AG10803 (cell line): ENCODE measurements at regions not wholly inside any gene's neighbourhood (a gene's known extent, or its start where the extent isn't known, plus 50 kb on each side); places are given as distances from the start of the nearest gene placed in this dataset.
"Not testable (repeated sequence)": the region's sequence is repeated elsewhere in the genome, so short reads cannot be mapped to it uniquely, and the experiment has no call there.

Source experiments
- DNase-seq: peaks from one replicate; pipeline ENCODE4 v3.0.0; 2010; ENCODE audit warnings: low read depth
- H3K4me3 ChIP-seq: 2 replicates; pipeline ENCODE4 v1.5.1; 2011; ENCODE audit warnings: mild to moderate bottlenecking, low read length, control low read depth
- CTCF ChIP-seq: conservative IDR thresholded peaks from 2 replicates; pipeline ENCODE4 v1.5.1; 2011; ENCODE audit warnings: mild to moderate bottlenecking, low read length, control low read depth, inconsistent platforms

GRCh38 chr1:14413819-14414490, 184.5 kb upstream of the KAZN start:
- no peak overlapping the region for H3K4me3 ChIP-seq
- DNase-seq: peak; percentile 89
- TF ChIP-seq CTCF: no peak

- H3K4me3 ChIP-seq: no peak overlapping the region
- no peak for DNase-seq
- TF ChIP-seq CTCF: no peak
Observed at GRCh38 chr1:14415396-14415795, 183.1 kb upstream of the KAZN start.

- DNase-seq, H3K4me3 ChIP-seq: not testable (repeated sequence)
Observed at GRCh38 chr1:14419778-14420218, 178.7 kb upstream of the KAZN start.

- no peak overlapping the region for H3K4me3 ChIP-seq
- TF ChIP-seq CTCF: no peak
- no peak for DNase-seq
Observed at GRCh38 chr1:14420686-14421085, 177.8 kb upstream of the KAZN start.

GRCh38 chr1:14421295-14421976, 177.0 kb upstream of the KAZN start:
- no peak for TF ChIP-seq CTCF

GRCh38 chr1:14421977-14422609, 176.4 kb upstream of the KAZN start:
- no peak overlapping the region for H3K4me3 ChIP-seq
- DNase-seq: no peak
- TF ChIP-seq CTCF: no peak

More at GRCh38 chr1:14421295-14421976, 177.0 kb upstream of the KAZN start:
- DNase-seq: no peak
- H3K4me3 ChIP-seq: no peak overlapping the region

GRCh38 chr1:14424325-14425002, 174.0 kb upstream of the KAZN start:
- no peak for TF ChIP-seq CTCF
- no peak for DNase-seq
- no peak overlapping the region for H3K4me3 ChIP-seq
